ENCODE measurements at regions not wholly inside any gene's neighbourhood (a gene's known extent, or its start where the extent isn't known, plus 50 kb on each side); places are given as distances from the start of the nearest gene placed in this dataset.

GRCh38 chr14:22481546-22481945, 107.5 kb downstream of the DAD1 start:
- Histone ChIP-seq H3K27ac (ENCODE audit: extremely low read length, insufficient read depth, low read length) (no peak overlapping the region), H3K79me2 (ENCODE audit: insufficient read depth, low read length) (no peaks in the 10 kb centered on the region), H3K27me3 (ENCODE audit: control insufficient read depth in 1 of 2, insufficient read depth in 2 of 2, low read length in 2 of 2) (peaks cover 0 to 37% of the 10 kb centered on the region in 2 experiments; a peak in 3 of 5 replicates), H3K36me3 (replicated peaks in 1 of 2; ENCODE audit: control insufficient read depth in 1 of 2, insufficient read depth in 2 of 2, low read length in 2 of 2) (no peaks in the 10 kb centered on the region), H3K9me3 (ENCODE audit: low read length) (no peaks in the 10 kb centered on the region), H3K4me2 (ENCODE audit: low read depth, low read length) (no peak overlapping the region), H3K4me3 (replicated peaks in 1 of 3; ENCODE audit: insufficient read depth in 1 of 3, low read depth in 2 of 3, low read length in 3 of 3) (no peak overlapping the region), H3K9ac (ENCODE audit: insufficient read depth, low read depth, low read length) (no peak overlapping the region), H3K4me1 (ENCODE audit: insufficient read depth, low read length) (no peaks in the 10 kb centered on the region), H4K20me1 (ENCODE audit: insufficient read depth, low read length) (no peaks in the 10 kb centered on the region), H2AFZ (ENCODE audit: low read length) (no peak overlapping the region)
- intact Hi-C loops (cut with micrococcal nuclease; ENCODE audit: unreplicated experiment) (no loop called here), in situ Hi-C loops (cut with HindIII; ENCODE audit: extremely low pct_ligation_motif_present, low pct_unique_long_range_greater_than_20kb) (no loop called here)
- BruUV-seq (replicated peaks), result no TSS peak
- DNase-seq (ENCODE audit: low spot score), result no peak
- ATAC-seq, result no peak
- no peak for FAIRE-seq
- 13% methylated on average over 4 of the region's 4 CpGs for WGBS (ENCODE audit: low lambda C conversion rate)
- POLR2A ChIA-PET, result no interaction called here
- CTCF ChIA-PET (ENCODE audit: low intra/inter-chr PET ratio, low total read pairs), result no interaction called here
- TF ChIP-seq NFAT5 (CRISPR knock-in tag; IDR thresholded peaks at IDR 0.05) (no peak), IRF1 (CRISPR knock-in tag; IDR thresholded peaks at IDR 0.05; ENCODE audit: low read depth) (no peak), GPN1 (CRISPR knock-in tag; IDR thresholded peaks at IDR 0.05; ENCODE audit: borderline replicate concordance) (no peak), NFKB2 (CRISPR knock-in tag; IDR thresholded peaks at IDR 0.05; ENCODE audit: borderline replicate concordance) (no peak)

Data from HepG2 (cell line).